H1 (cell line): ENCODE measurements at regions not wholly inside any gene's neighbourhood (a gene's known extent, or its start where the extent isn't known, plus 50 kb on each side); places are given as distances from the start of the nearest gene placed in this dataset.

ENCODE experiments used
- ATF3 ChIP-seq: IDR thresholded peaks from 2 replicates; pipeline ENCODE4 v1.6.1; 2011; ENCODE audit warnings: low read depth, mild to moderate bottlenecking, low read length; ENCODE audit not compliant: insufficient read depth
- BRCA1 ChIP-seq: IDR thresholded peaks from 2 replicates; pipeline ENCODE4 v1.6.1; 2012; ENCODE audit warnings: low read depth, low read length, improper control_type of control experiment
- EP300 ChIP-seq, 2 experiments: IDR thresholded peaks; 1 replicate in 1 of 2; 2 replicates in 1 of 2; pipeline ENCODE4 v1.6.1; 2011 to 2012; ENCODE audit warnings: low read depth in 2 of 2, low read length in 2 of 2, mild to moderate bottlenecking in 2 of 2, borderline replicate concordance in 1 of 2, inconsistent platforms in 1 of 2, moderate library complexity in 1 of 2
- EZH2 ChIP-seq: fragments of 200-600 bp; sonication (generic); IDR thresholded peaks from 2 replicates; pipeline ENCODE4 v1.7.1; 2012; ENCODE audit warnings: low read depth, mild to moderate bottlenecking, moderate library complexity, low read length, inconsistent platforms; ENCODE audit not compliant: severe bottlenecking
- JUN ChIP-seq: IDR thresholded peaks from 2 replicates; pipeline ENCODE4 v1.6.1; 2011; ENCODE audit warnings: low read depth, mild to moderate bottlenecking, improper control_type of control experiment, low read length
- MAX ChIP-seq: IDR thresholded peaks from 2 replicates; pipeline ENCODE4 v1.6.1; 2012; ENCODE audit warnings: inconsistent platforms
- NRF1 ChIP-seq: IDR thresholded peaks from 2 replicates; pipeline ENCODE4 v1.6.1; 2011; ENCODE audit warnings: mild to moderate bottlenecking, low read depth, low read length, improper control_type of control experiment
- POLR2A ChIP-seq, 2 experiments: IDR thresholded peaks; 1 replicate in 1 of 2; 2 replicates in 1 of 2; pipeline ENCODE4 v1.6.1; 2011; ENCODE audit warnings: low read depth in 2 of 2, low read length in 2 of 2, mild to moderate bottlenecking in 2 of 2; ENCODE audit errors: control extremely low read depth in 1 of 2
- RAD21 ChIP-seq, 2 experiments: IDR thresholded peaks in 1 of 2; conservative IDR thresholded peaks in 1 of 2; 2 replicates each; pipeline ENCODE4 v1.6.1; 2011; ENCODE audit warnings: low read depth in 2 of 2, low read length in 2 of 2, improper control_type of control experiment in 1 of 2, inconsistent platforms in 1 of 2, mild to moderate bottlenecking in 1 of 2, moderate library complexity in 1 of 2
- RXRA ChIP-seq: IDR thresholded peaks from 2 replicates; pipeline ENCODE4 v1.6.1; 2011; ENCODE audit warnings: low read depth, mild to moderate bottlenecking, low read length, moderate library complexity; ENCODE audit not compliant: insufficient read depth
- SRF ChIP-seq: IDR thresholded peaks from 2 replicates; pipeline ENCODE4 v1.6.1; 2011; ENCODE audit warnings: mild to moderate bottlenecking, low read depth, low read length, moderate library complexity
- USF2 ChIP-seq: IDR thresholded peaks from 2 replicates; pipeline ENCODE4 v1.6.1; 2011; ENCODE audit warnings: low read length, improper control_type of control experiment
- TF ChIP-seq, protein P1 (sequence below), 3 experiments: IDR thresholded peaks; 1 replicate in 2 of 3; 2 replicates in 1 of 3; pipeline versions ENCODE4 v1.5.1 to v1.6.1; 2011; ENCODE audit warnings: low read length in 3 of 3, mild to moderate bottlenecking in 3 of 3, inconsistent platforms in 2 of 3, low read depth in 1 of 3, moderate library complexity in 1 of 3; ENCODE audit not compliant: insufficient read depth in 1 of 3; ENCODE audit errors: control extremely low read depth in 1 of 3
- TF ChIP-seq, protein P2 (sequence below): fragments of 300-600 bp; sonication (generic); IDR thresholded peaks from 2 replicates; pipeline ENCODE4 v1.7.1; 2012; ENCODE audit warnings: low read length, moderate library complexity, mild to moderate bottlenecking, inconsistent platforms; ENCODE audit not compliant: insufficient replicate concordance

GRCh38 chr10:110403593-110403992, 94.1 kb upstream of the DUSP5 start:
- TF ChIP-seq EP300 (IDR thresholded peaks at IDR 0.05; ENCODE audit: borderline replicate concordance in 1 of 2, low read depth in 2 of 2, low read length in 2 of 2) (no peak), POLR2A (IDR thresholded peaks at IDR 0.05; ENCODE audit: control extremely low read depth in 1 of 2, low read depth in 2 of 2, low read length in 2 of 2) (no peak), MAX (no peak), SRF (no peak), EZH2 (no peak), NRF1 (no peak), BRCA1 (no peak), RAD21 (IDR thresholded peaks at IDR 0.05 in 1 of 2, conservative IDR thresholded peaks at IDR 0.05 in 1 of 2; ENCODE audit: low read depth in 2 of 2, low read length in 2 of 2) (no peak), RXRA (no peak), JUN (no peak), USF2 (no peak), ATF3 (no peak)
- TF ChIP-seq, protein P1, sequence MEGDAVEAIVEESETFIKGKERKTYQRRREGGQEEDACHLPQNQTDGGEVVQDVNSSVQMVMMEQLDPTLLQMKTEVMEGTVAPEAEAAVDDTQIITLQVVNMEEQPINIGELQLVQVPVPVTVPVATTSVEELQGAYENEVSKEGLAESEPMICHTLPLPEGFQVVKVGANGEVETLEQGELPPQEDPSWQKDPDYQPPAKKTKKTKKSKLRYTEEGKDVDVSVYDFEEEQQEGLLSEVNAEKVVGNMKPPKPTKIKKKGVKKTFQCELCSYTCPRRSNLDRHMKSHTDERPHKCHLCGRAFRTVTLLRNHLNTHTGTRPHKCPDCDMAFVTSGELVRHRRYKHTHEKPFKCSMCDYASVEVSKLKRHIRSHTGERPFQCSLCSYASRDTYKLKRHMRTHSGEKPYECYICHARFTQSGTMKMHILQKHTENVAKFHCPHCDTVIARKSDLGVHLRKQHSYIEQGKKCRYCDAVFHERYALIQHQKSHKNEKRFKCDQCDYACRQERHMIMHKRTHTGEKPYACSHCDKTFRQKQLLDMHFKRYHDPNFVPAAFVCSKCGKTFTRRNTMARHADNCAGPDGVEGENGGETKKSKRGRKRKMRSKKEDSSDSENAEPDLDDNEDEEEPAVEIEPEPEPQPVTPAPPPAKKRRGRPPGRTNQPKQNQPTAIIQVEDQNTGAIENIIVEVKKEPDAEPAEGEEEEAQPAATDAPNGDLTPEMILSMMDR (IDR thresholded peaks at IDR 0.05; ENCODE audit: control extremely low read depth in 1 of 3, insufficient read depth in 1 of 3, low read depth in 1 of 3, low read length in 3 of 3), result no peak
- TF ChIP-seq, protein P2, sequence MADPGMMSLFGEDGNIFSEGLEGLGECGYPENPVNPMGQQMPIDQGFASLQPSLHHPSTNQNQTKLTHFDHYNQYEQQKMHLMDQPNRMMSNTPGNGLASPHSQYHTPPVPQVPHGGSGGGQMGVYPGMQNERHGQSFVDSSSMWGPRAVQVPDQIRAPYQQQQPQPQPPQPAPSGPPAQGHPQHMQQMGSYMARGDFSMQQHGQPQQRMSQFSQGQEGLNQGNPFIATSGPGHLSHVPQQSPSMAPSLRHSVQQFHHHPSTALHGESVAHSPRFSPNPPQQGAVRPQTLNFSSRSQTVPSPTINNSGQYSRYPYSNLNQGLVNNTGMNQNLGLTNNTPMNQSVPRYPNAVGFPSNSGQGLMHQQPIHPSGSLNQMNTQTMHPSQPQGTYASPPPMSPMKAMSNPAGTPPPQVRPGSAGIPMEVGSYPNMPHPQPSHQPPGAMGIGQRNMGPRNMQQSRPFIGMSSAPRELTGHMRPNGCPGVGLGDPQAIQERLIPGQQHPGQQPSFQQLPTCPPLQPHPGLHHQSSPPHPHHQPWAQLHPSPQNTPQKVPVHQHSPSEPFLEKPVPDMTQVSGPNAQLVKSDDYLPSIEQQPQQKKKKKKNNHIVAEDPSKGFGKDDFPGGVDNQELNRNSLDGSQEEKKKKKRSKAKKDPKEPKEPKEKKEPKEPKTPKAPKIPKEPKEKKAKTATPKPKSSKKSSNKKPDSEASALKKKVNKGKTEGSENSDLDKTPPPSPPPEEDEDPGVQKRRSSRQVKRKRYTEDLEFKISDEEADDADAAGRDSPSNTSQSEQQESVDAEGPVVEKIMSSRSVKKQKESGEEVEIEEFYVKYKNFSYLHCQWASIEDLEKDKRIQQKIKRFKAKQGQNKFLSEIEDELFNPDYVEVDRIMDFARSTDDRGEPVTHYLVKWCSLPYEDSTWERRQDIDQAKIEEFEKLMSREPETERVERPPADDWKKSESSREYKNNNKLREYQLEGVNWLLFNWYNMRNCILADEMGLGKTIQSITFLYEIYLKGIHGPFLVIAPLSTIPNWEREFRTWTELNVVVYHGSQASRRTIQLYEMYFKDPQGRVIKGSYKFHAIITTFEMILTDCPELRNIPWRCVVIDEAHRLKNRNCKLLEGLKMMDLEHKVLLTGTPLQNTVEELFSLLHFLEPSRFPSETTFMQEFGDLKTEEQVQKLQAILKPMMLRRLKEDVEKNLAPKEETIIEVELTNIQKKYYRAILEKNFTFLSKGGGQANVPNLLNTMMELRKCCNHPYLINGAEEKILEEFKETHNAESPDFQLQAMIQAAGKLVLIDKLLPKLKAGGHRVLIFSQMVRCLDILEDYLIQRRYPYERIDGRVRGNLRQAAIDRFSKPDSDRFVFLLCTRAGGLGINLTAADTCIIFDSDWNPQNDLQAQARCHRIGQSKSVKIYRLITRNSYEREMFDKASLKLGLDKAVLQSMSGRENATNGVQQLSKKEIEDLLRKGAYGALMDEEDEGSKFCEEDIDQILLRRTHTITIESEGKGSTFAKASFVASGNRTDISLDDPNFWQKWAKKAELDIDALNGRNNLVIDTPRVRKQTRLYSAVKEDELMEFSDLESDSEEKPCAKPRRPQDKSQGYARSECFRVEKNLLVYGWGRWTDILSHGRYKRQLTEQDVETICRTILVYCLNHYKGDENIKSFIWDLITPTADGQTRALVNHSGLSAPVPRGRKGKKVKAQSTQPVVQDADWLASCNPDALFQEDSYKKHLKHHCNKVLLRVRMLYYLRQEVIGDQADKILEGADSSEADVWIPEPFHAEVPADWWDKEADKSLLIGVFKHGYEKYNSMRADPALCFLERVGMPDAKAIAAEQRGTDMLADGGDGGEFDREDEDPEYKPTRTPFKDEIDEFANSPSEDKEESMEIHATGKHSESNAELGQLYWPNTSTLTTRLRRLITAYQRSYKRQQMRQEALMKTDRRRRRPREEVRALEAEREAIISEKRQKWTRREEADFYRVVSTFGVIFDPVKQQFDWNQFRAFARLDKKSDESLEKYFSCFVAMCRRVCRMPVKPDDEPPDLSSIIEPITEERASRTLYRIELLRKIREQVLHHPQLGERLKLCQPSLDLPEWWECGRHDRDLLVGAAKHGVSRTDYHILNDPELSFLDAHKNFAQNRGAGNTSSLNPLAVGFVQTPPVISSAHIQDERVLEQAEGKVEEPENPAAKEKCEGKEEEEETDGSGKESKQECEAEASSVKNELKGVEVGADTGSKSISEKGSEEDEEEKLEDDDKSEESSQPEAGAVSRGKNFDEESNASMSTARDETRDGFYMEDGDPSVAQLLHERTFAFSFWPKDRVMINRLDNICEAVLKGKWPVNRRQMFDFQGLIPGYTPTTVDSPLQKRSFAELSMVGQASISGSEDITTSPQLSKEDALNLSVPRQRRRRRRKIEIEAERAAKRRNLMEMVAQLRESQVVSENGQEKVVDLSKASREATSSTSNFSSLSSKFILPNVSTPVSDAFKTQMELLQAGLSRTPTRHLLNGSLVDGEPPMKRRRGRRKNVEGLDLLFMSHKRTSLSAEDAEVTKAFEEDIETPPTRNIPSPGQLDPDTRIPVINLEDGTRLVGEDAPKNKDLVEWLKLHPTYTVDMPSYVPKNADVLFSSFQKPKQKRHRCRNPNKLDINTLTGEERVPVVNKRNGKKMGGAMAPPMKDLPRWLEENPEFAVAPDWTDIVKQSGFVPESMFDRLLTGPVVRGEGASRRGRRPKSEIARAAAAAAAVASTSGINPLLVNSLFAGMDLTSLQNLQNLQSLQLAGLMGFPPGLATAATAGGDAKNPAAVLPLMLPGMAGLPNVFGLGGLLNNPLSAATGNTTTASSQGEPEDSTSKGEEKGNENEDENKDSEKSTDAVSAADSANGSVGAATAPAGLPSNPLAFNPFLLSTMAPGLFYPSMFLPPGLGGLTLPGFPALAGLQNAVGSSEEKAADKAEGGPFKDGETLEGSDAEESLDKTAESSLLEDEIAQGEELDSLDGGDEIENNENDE, result no peak
